ENCODE measurements at regions not wholly inside any gene's neighbourhood (a gene's known extent, or its start where the extent isn't known, plus 50 kb on each side); places are given as distances from the start of the nearest gene placed in this dataset.

- Histone ChIP-seq H3K36me3 (ENCODE audit: control insufficient read depth in 1 of 2, insufficient read depth in 2 of 2, low read length in 2 of 2) (no peaks in the 10 kb centered on the region), H3K27me3 (ENCODE audit: low read depth, low read length) (no peaks in the 10 kb centered on the region), H3K4me3 (ENCODE audit: low read depth in 1 of 2, low read length in 2 of 2) (no peak overlapping the region), H3K4me1 (ENCODE audit: control insufficient read depth in 1 of 2, insufficient read depth in 2 of 2, low read length in 2 of 2) (no peaks in the 10 kb centered on the region), H3K27ac (ENCODE audit: low read length) (no peak overlapping the region), H3K9me3 (ENCODE audit: control insufficient read depth in 1 of 2, low read length in 2 of 2) (no peaks in the 10 kb centered on the region)
Measured at GRCh38 chr5:93053825-93054224, 527.2 kb downstream of the NR2F1-AS1 start.

DNA sequence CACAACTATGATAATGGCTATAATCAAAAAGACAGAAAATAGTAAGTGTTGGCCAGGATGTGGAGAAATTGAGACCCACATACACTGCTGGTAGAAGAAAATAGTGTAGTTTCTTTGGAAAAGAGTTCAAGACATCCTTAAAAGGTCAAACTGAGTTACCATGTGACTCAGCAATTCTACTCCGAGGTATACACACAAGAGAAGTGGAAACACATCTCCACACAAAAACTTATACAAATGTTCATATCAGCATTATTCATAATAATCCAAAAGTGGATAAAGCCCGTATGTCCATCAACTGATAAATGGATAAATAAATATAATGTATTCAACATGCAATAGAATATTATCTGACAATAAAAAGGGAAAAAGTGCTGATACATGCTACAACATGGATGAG lies 532.2 kb downstream of the NR2F1-AS1 start:
- H3K4me3 ChIP-seq (ENCODE audit: low read depth in 1 of 2, low read length in 2 of 2): no peak overlapping the region
- no peaks in the 10 kb centered on the region for H3K36me3 ChIP-seq (ENCODE audit: control insufficient read depth in 1 of 2, insufficient read depth in 2 of 2, low read length in 2 of 2)
- H3K4me1 ChIP-seq (ENCODE audit: control insufficient read depth in 1 of 2, insufficient read depth in 2 of 2, low read length in 2 of 2): no peaks in the 10 kb centered on the region
- no peaks in the 10 kb centered on the region for H3K27me3 ChIP-seq (ENCODE audit: low read depth, low read length)
- H3K27ac ChIP-seq (ENCODE audit: low read length): no peak overlapping the region
- H3K9me3 ChIP-seq (ENCODE audit: control insufficient read depth in 1 of 2, low read length in 2 of 2): no peaks in the 10 kb centered on the region

DNA sequence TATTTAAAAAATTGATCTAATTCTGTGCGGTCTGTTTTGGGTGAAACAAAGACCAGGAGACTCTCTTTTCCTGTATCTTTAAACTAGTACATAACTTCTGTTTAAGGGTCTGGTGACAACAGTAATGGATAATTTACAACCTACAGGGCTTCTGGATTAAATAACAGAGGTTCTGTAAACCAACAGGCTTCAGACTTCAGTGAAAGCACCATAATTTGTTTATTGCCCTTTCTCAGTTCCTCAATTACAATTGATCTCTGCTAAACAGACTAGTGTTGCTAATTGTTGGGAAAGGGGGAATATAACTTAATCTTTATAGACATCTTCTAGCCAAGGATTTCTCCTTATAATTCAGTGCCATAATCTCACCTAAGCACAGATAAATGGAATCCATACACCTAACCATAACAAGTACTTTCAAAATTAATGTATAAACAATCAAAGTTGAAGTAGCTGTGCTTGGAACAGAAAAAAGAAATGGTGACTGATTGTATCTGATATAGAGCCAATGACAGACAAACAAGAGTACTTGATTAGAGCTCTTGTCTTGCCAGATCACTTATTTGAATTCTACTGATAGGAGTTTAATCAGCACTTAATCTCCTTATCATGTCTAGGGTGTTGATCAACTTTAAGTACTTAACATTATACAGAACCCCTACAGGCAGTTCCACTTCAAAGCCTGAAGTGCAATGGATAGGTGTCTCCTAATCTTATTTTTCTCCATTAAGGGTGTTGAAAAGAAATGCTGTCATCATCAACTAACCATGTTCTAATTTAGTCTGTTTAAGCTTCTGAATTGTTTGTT lies 536.0 kb downstream of the NR2F1-AS1 start:
- no peak overlapping the region for H3K4me3 ChIP-seq (ENCODE audit: low read depth in 1 of 2, low read length in 2 of 2)
- H3K4me1 ChIP-seq (ENCODE audit: control insufficient read depth in 1 of 2, insufficient read depth in 2 of 2, low read length in 2 of 2): no peaks in the 10 kb centered on the region
- no peak overlapping the region for H3K27ac ChIP-seq (ENCODE audit: low read length)

DNA sequence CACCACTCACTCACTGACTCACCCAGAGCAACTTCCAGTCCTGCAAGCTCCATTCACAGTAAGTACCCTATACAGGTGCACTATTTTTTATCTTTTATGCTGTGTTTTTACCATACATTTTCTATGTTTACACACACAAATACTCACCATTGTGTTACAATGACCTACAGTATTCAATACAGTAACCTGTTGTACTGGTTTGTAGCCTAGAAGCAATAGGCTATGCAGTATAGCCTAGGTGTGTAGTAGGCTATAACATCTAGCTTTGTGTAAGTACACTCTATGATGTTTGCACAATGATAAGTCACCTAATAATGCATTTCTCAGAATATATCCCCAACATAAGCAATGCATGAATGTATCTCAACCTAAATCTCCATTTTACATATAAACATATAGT lies 541.1 kb downstream of the NR2F1-AS1 start:
- Histone ChIP-seq H3K4me3 (ENCODE audit: low read depth in 1 of 2, low read length in 2 of 2) (no peak overlapping the region), H3K27me3 (ENCODE audit: low read depth, low read length) (no peaks in the 10 kb centered on the region), H3K36me3 (ENCODE audit: control insufficient read depth in 1 of 2, insufficient read depth in 2 of 2, low read length in 2 of 2) (no peaks in the 10 kb centered on the region), H3K4me1 (ENCODE audit: control insufficient read depth in 1 of 2, insufficient read depth in 2 of 2, low read length in 2 of 2) (no peaks in the 10 kb centered on the region), H3K27ac (ENCODE audit: low read length) (no peak overlapping the region), H3K9me3 (ENCODE audit: control insufficient read depth in 1 of 2, low read length in 2 of 2) (no peaks in the 10 kb centered on the region)

More for the DNA sequence above, 536.0 kb downstream of the NR2F1-AS1 start:
- H3K27me3 ChIP-seq (ENCODE audit: low read depth, low read length): no peaks in the 10 kb centered on the region
- H3K36me3 ChIP-seq (ENCODE audit: control insufficient read depth in 1 of 2, insufficient read depth in 2 of 2, low read length in 2 of 2): no peaks in the 10 kb centered on the region
- H3K9me3 ChIP-seq (ENCODE audit: control insufficient read depth in 1 of 2, low read length in 2 of 2): no peaks in the 10 kb centered on the region

DNA sequence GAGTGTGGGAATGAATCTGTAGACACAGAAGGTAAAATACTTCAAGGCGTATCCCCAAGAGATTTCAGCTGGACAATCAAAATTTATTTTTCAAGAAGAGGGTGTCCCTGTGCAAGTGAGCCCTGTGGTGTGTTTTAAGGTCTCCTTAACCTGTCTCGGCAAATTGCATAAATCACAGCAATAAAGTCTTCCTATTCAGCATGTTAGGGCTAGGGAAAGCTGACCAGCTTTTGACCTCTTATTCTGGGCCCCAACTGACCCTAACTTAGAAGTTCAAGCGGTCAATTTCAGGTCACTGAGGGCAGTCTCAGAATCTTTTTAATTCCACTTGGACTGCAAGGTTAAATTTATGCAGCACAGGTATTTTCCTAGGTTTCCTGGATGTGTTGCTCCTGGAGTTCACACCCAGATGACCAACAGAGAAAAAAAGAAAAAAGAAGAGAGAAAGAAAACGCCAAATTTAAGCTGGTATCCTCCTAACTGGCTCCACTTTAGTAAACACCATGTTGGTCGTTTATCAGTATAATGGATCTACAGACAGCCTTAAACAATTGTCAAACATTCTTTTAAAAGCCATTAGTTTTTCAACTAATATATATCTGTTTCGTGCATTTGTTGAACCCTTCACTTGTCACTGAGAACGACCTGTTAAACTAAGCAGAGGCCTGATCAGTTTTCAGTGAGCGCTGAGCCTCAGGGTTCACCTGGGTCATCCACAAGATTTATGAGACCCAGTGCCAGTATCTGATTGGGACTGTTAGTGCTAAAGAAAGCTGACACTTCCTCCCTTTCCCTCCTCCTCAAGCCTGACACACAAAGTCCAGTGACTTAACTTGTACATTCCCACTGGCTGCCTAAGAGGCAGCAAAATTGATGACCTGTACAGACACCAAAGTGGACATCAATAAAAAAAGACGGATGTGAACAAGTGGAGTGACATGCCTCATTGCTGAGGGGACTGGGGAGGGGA lies 546.1 kb downstream of the NR2F1-AS1 start:
- Histone ChIP-seq H3K4me3 (ENCODE audit: low read depth in 1 of 2, low read length in 2 of 2) (no peak overlapping the region), H3K36me3 (ENCODE audit: control insufficient read depth in 1 of 2, insufficient read depth in 2 of 2, low read length in 2 of 2) (no peaks in the 10 kb centered on the region), H3K27me3 (ENCODE audit: low read depth, low read length) (no peaks in the 10 kb centered on the region), H3K9me3 (ENCODE audit: control insufficient read depth in 1 of 2, low read length in 2 of 2) (no peaks in the 10 kb centered on the region), H3K27ac (ENCODE audit: low read length) (no peak overlapping the region), H3K4me1 (ENCODE audit: control insufficient read depth in 1 of 2, insufficient read depth in 2 of 2, low read length in 2 of 2) (no peaks in the 10 kb centered on the region)

DNA sequence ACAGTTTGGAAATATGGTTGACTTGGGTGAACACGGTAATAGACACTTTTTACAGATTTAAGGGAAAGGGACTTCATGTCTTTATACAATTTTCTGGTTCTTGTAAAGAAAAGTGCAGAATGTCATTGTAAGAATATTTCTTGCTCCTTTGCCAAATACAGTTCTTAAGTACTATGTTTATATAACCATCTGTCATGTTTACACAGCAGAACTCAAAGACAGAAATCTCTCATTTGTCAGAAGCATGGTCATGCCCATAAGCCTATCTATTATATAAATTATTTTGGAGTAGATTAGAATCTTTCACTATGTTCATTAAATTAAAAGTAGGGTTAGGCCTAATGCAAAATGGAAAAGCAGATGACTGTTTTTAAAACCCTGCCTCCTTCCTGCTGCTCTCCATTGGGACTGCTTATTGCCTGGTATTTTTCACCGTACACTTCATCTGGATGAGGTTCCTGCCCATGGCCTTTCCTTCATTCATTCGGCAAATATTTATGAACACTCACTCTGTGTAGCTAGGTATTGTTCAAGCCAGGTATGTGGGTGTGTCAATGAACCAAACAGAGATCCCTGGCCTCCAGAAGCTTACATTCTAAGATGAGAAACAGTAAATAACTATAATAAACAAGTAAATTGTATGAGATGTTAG lies 558.1 kb downstream of the NR2F1-AS1 start:
- no peaks in the 10 kb centered on the region for H3K27me3 ChIP-seq (ENCODE audit: low read depth, low read length)
- no peaks in the 10 kb centered on the region for H3K9me3 ChIP-seq (ENCODE audit: control insufficient read depth in 1 of 2, low read length in 2 of 2)
- no peak overlapping the region for H3K27ac ChIP-seq (ENCODE audit: low read length)
- H3K36me3 ChIP-seq (ENCODE audit: control insufficient read depth in 1 of 2, insufficient read depth in 2 of 2, low read length in 2 of 2): no peaks in the 10 kb centered on the region
- no peaks in the 10 kb centered on the region for H3K4me1 ChIP-seq (ENCODE audit: control insufficient read depth in 1 of 2, insufficient read depth in 2 of 2, low read length in 2 of 2)
- H3K4me3 ChIP-seq (ENCODE audit: low read depth in 1 of 2, low read length in 2 of 2): no peak overlapping the region

DNA sequence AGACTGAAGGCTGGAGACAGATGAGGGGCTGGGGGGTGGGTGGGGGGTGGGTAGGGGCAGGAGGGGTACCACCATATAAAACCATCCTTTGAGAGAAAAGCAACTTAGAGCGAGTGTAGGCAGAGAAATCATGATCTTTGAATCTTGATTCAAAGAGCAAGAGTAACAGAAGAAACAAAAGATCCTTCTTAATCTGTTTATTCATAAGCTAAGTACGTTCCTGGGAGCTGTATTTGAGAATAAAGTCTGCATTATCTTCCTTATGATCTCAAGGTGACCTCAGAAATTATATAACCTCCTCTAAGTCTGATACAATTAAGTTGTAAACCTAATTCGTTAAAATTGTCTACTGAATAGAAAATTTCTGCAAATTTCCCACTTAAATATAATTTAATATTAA lies 558.8 kb downstream of the NR2F1-AS1 start:
- Histone ChIP-seq H3K4me3 (ENCODE audit: low read depth in 1 of 2, low read length in 2 of 2) (no peak overlapping the region), H3K27ac (ENCODE audit: low read length) (no peak overlapping the region), H3K4me1 (ENCODE audit: control insufficient read depth in 1 of 2, insufficient read depth in 2 of 2, low read length in 2 of 2) (no peaks in the 10 kb centered on the region)

GRCh38 chr5:93019896-93020295 lies 561.1 kb downstream of the NR2F1-AS1 start:
- H3K9me3 ChIP-seq (ENCODE audit: control insufficient read depth in 1 of 2, low read length in 2 of 2): no peaks in the 10 kb centered on the region
- H3K27ac ChIP-seq (ENCODE audit: low read length): no peak overlapping the region
- no peaks in the 10 kb centered on the region for H3K27me3 ChIP-seq (ENCODE audit: low read depth, low read length)
- H3K4me1 ChIP-seq (ENCODE audit: control insufficient read depth in 1 of 2, insufficient read depth in 2 of 2, low read length in 2 of 2): no peaks in the 10 kb centered on the region
- no peak overlapping the region for H3K4me3 ChIP-seq (ENCODE audit: low read depth in 1 of 2, low read length in 2 of 2)
- H3K36me3 ChIP-seq (ENCODE audit: control insufficient read depth in 1 of 2, insufficient read depth in 2 of 2, low read length in 2 of 2): no peaks in the 10 kb centered on the region

More for the DNA sequence above, 558.8 kb downstream of the NR2F1-AS1 start:
- Histone ChIP-seq H3K27me3 (ENCODE audit: low read depth, low read length) (no peaks in the 10 kb centered on the region), H3K9me3 (ENCODE audit: control insufficient read depth in 1 of 2, low read length in 2 of 2) (no peaks in the 10 kb centered on the region), H3K36me3 (ENCODE audit: control insufficient read depth in 1 of 2, insufficient read depth in 2 of 2, low read length in 2 of 2) (no peaks in the 10 kb centered on the region)

DNA sequence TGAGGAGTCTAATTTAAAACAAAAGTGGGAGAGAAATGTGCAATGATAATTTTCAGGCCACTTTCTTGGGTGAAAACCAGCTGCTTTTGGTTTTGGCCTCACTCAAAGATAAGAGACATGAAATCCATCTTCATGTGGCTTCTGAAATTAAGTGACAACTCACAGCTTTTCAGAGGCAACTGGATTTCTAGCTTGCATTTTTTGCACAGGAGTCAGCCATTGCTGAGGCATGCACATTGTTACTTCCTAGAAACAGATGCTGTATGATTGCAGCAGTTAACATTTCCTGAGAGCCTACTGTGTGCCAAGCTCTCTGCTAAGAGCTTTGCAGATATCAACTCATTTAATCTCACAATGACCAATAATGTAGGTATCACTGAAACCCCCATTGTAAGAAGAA lies 562.6 kb downstream of the NR2F1-AS1 start:
- Histone ChIP-seq H3K4me3 (ENCODE audit: low read depth in 1 of 2, low read length in 2 of 2) (no peak overlapping the region), H3K36me3 (ENCODE audit: control insufficient read depth in 1 of 2, insufficient read depth in 2 of 2, low read length in 2 of 2) (no peaks in the 10 kb centered on the region), H3K27ac (ENCODE audit: low read length) (no peak overlapping the region), H3K4me1 (ENCODE audit: control insufficient read depth in 1 of 2, insufficient read depth in 2 of 2, low read length in 2 of 2) (no peaks in the 10 kb centered on the region), H3K27me3 (ENCODE audit: low read depth, low read length) (no peaks in the 10 kb centered on the region), H3K9me3 (ENCODE audit: control insufficient read depth in 1 of 2, low read length in 2 of 2) (no peaks in the 10 kb centered on the region)

DNA sequence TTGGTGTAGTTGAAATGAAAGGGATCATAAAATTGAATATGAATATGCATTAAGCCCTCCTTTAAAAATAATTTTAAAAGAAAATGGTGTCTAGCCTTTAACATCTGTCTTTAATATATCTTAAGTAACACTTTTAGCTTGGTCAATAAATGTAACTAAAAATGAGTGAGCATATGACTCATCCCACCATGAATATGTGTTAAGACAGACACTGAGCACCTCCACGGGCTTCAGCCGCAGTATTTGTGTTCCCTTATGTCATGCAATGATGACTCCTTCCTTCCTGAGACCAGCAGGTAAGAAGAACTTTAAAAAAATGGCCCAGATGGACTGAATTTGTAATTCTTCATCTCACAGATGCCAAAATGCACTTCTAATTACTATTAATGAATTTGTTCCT lies 563.2 kb downstream of the NR2F1-AS1 start:
- Histone ChIP-seq H3K27ac (ENCODE audit: low read length) (no peak overlapping the region), H3K4me3 (ENCODE audit: low read depth in 1 of 2, low read length in 2 of 2) (no peak overlapping the region), H3K4me1 (ENCODE audit: control insufficient read depth in 1 of 2, insufficient read depth in 2 of 2, low read length in 2 of 2) (no peaks in the 10 kb centered on the region), H3K9me3 (ENCODE audit: control insufficient read depth in 1 of 2, low read length in 2 of 2) (no peaks in the 10 kb centered on the region), H3K36me3 (ENCODE audit: control insufficient read depth in 1 of 2, insufficient read depth in 2 of 2, low read length in 2 of 2) (no peaks in the 10 kb centered on the region), H3K27me3 (ENCODE audit: low read depth, low read length) (no peaks in the 10 kb centered on the region)

DNA sequence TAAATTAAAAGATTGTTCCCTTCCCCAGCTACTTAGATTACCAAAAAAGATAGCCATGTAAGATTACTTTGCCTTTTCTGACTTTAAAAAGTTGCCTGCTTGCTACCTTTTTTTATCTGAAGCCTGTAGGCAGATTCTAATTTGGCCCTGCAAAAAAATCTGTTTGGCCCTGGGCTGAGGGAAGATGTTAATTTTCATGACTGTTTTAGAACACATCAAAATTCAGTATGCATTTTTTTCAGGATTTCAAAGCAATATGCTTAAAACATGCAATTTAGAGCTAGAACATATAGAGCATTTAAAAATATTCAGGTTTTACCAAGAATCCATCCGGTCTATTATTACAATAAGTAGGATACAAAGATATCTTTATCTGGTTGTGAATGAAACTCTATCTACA lies 563.6 kb downstream of the NR2F1-AS1 start:
- no peak overlapping the region for H3K4me3 ChIP-seq (ENCODE audit: low read depth in 1 of 2, low read length in 2 of 2)
- no peaks in the 10 kb centered on the region for H3K27me3 ChIP-seq (ENCODE audit: low read depth, low read length)
- no peaks in the 10 kb centered on the region for H3K36me3 ChIP-seq (ENCODE audit: control insufficient read depth in 1 of 2, insufficient read depth in 2 of 2, low read length in 2 of 2)
- H3K9me3 ChIP-seq (ENCODE audit: control insufficient read depth in 1 of 2, low read length in 2 of 2): no peaks in the 10 kb centered on the region
- no peaks in the 10 kb centered on the region for H3K4me1 ChIP-seq (ENCODE audit: control insufficient read depth in 1 of 2, insufficient read depth in 2 of 2, low read length in 2 of 2)
- H3K27ac ChIP-seq (ENCODE audit: low read length): no peak overlapping the region
